HEK293T (cell line): ENCODE measurements at regions not wholly inside any gene's neighbourhood (a gene's known extent, or its start where the extent isn't known, plus 50 kb on each side); places are given as distances from the start of the nearest gene placed in this dataset.

ENCODE experiments used
- BHLHE40 ChIP-seq: fragments of 450-650 bp; IDR thresholded peaks from 2 replicates; pipeline ENCODE4 v1.6.1; 2016; ENCODE audit warnings: mild to moderate bottlenecking, moderate library complexity, borderline replicate concordance
- FOXK2 ChIP-seq: fragments of 450-650 bp; IDR thresholded peaks from 2 replicates; pipeline ENCODE4 v1.6.1; 2016; ENCODE audit warnings: mild to moderate bottlenecking
- FOXM1 ChIP-seq: fragments of 450-650 bp; IDR thresholded peaks from 2 replicates; pipeline ENCODE4 v1.6.1; 2017; ENCODE audit warnings: mild to moderate bottlenecking, borderline replicate concordance
- L3MBTL2 ChIP-seq: fragments of 450-650 bp; conservative IDR thresholded peaks from 2 replicates; pipeline ENCODE4 v1.6.1; 2016; ENCODE audit warnings: mild to moderate bottlenecking
- SUZ12 ChIP-seq: fragments of 450-650 bp; IDR thresholded peaks from 2 replicates; pipeline ENCODE4 v1.6.1; 2016; ENCODE audit warnings: mild to moderate bottlenecking

- TF ChIP-seq L3MBTL2 (no peak), FOXK2 (no peak), FOXM1 (no peak), BHLHE40 (no peak), SUZ12 (no peak)
These were observed 297.8 kb downstream of the SH3GL2 start for GRCh38 chr9:17876687-17877086.
